Large intestine (tissue), 3 donors: ENCODE measurements at regions not wholly inside any gene's neighbourhood (a gene's known extent, or its start where the extent isn't known, plus 50 kb on each side); places are given as distances from the start of the nearest gene placed in this dataset.

Experiments used
- DNase-seq, 2 donors: peaks; one replicate each; pipeline versions ENCODE4 v3.0.0 to v3.0.0-alpha.2; 2013
- H3K27ac ChIP-seq: one replicate; pipeline ENCODE4 v1.5.1; 2013; ENCODE audit warnings: low read length
- H3K27me3 ChIP-seq: 2 replicates; pipeline ENCODE4 v1.6.1; 2013; ENCODE audit warnings: low read length; ENCODE audit not compliant: control insufficient read depth, insufficient read depth
- H3K36me3 ChIP-seq: 2 replicates; pipeline ENCODE4 v1.6.1; 2013; ENCODE audit warnings: low read length; ENCODE audit not compliant: control insufficient read depth, insufficient read depth
- H3K4me1 ChIP-seq: one replicate; pipeline ENCODE4 v1.6.1; 2013; ENCODE audit warnings: low read length; ENCODE audit not compliant: control insufficient read depth, insufficient read depth
- H3K4me3 ChIP-seq: one replicate; pipeline ENCODE4 v1.5.1; 2013; ENCODE audit warnings: low read length
- H3K9me3 ChIP-seq: one replicate; pipeline ENCODE4 v1.6.1; 2013; ENCODE audit warnings: mild to moderate bottlenecking, low read depth, low read length, moderate library complexity; ENCODE audit not compliant: control insufficient read depth
- WGBS: methylation state at CpG from one replicate; pipeline ENCODE4 v1.1.5; 2013; ENCODE audit warnings: low lambda C conversion rate; ENCODE audit not compliant: insufficient coverage; 5-methylcytosine and 5-hydroxymethylcytosine counted together

DNA sequence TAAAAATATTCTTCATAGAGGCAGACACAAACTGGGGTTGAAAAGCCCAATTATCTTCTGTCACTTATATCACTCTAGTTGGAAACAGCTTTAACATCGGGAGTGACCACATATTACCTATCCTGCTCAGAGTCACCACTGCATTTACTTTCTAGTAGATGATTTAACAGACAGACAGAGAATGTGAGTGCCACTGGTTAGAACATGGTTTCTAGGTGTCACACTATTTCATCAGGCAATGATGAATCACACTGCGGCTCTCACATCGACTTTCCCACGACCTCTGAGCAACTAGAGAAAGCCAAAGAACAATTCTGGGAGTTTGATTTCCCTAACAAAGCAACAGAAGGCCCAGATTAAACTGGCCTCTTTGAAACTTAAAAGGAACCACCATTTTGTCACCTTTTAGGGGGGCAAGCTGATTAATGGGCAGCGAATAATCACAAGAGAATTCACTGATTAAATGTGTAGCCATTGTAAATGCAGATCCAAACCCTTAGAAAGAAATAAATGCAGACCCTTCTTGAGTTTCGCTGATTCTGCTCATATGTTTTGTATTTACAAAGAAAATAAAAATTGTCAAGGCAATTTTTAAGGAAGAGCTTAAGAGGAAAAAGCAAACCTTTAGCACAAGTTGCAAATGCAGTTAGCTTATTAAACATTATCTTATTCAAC, 112.6 kb upstream of the KBTBD8 start:
- WGBS, result 42% methylated on average over 5 of the region's 6 CpGs
- no peak overlapping the region for H3K27ac ChIP-seq
- H3K4me1 ChIP-seq, result no peaks in the 10 kb centered on the region
- no peaks in the 10 kb centered on the region for H3K9me3 ChIP-seq
- no peaks in the 10 kb centered on the region for H3K27me3 ChIP-seq
- H3K4me3 ChIP-seq, result no peak overlapping the region
- DNase-seq, result no peak
- H3K36me3 ChIP-seq, result no peaks in the 10 kb centered on the region

GRCh38 chr3:66889750-66890494, 108.2 kb upstream of the KBTBD8 start:
- DNase-seq, result no peak
- Histone ChIP-seq H3K4me3 (no peak overlapping the region), H3K27me3 (no peaks in the 10 kb centered on the region), H3K4me1 (no peaks in the 10 kb centered on the region), H3K36me3 (no peaks in the 10 kb centered on the region), H3K9me3 (no peaks in the 10 kb centered on the region), H3K27ac (no peak overlapping the region)
- 100% methylated on average over 3 of the region's 11 CpGs for WGBS

DNA sequence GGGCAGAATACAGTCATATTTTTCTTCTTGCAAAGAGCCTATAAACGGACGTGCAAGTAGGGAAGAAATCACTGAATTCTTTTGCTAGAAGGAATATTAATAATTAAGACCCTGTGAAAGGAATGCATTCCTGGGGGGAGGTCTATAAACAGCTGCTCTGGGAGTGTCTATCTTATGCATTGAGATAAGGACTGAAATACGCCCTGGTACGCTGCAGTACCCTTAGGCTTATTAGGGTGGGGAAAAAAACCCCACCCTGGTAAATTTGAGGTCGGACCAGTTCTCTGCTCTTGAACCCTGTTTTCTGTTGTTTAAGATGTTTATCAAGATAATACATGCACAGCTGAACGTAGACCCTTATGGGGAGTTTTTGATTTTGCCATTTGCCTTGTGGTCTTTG, 100.0 kb upstream of the KBTBD8 start:
- DNase-seq, result no peak

DNA sequence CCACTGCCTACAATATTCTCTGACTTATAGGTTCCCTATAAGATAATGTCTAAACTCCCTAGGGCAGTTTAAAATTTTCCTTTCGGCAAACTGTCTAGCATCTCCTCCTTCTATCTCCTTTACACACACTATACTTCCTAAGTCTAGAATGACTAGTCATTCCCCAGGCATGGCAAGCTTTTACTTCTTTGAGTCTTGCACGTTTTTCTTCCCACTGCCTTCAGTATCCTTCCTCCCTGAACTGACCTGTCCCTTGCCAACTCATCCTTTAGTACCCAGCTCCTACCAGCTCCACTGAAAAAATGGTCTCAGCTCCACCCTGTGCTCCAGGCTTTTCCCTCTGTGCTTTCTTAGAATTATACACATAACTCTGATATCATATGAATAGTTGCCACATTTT, 93.8 kb upstream of the KBTBD8 start:
- H3K4me3 ChIP-seq, result no peak overlapping the region
- WGBS, result no CpG with 5 or more reads among the region's 2 CpGs

More for the DNA sequence above, 100.0 kb upstream of the KBTBD8 start:
- Histone ChIP-seq H3K4me1 (no peaks in the 10 kb centered on the region), H3K36me3 (no peaks in the 10 kb centered on the region), H3K9me3 (no peaks in the 10 kb centered on the region), H3K27me3 (no peaks in the 10 kb centered on the region), H3K27ac (no peak overlapping the region), H3K4me3 (no peak overlapping the region)
- WGBS, result no CpG with 5 or more reads among the region's 6 CpGs

GRCh38 chr3:66904831-66905493, 93.1 kb upstream of the KBTBD8 start:
- no peaks in the 10 kb centered on the region for H3K4me1 ChIP-seq
- no peaks in the 10 kb centered on the region for H3K36me3 ChIP-seq
- DNase-seq, result no peak
- H3K27ac ChIP-seq, result no peak overlapping the region
- H3K27me3 ChIP-seq, result no peaks in the 10 kb centered on the region
- H3K9me3 ChIP-seq, result no peaks in the 10 kb centered on the region
- no CpG with 5 or more reads among the region's 2 CpGs for WGBS
- H3K4me3 ChIP-seq, result no peak overlapping the region

More for the DNA sequence above, 93.8 kb upstream of the KBTBD8 start:
- no peaks in the 10 kb centered on the region for H3K4me1 ChIP-seq
- no peaks in the 10 kb centered on the region for H3K27me3 ChIP-seq
- no peaks in the 10 kb centered on the region for H3K9me3 ChIP-seq
- H3K27ac ChIP-seq, result no peak overlapping the region
- no peaks in the 10 kb centered on the region for H3K36me3 ChIP-seq
- DNase-seq, result no peak

DNA sequence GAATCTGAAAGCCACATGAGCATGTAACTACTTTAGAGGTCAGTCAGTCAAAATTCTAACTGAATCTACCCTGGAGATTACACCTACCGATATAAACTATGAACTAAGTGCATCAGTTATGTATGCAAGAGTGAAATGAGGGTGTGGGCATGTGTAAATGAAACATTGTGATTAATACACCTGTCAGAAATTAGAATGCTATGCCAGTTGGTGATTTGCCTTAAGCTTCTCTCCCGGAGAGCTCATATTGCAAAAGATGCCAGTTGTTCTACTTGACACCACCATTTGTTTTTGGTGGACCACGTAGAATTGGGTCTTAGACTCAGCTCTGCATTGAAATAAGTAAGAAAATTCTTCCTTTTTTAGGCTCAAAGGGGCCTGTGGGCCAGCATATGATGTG, 91.0 kb upstream of the KBTBD8 start:
- WGBS, result no CpG with 5 or more reads among the region's 3 CpGs
- Histone ChIP-seq H3K4me3 (no peak overlapping the region), H3K27me3 (no peaks in the 10 kb centered on the region), H3K27ac (no peak overlapping the region), H3K9me3 (no peaks in the 10 kb centered on the region), H3K36me3 (no peaks in the 10 kb centered on the region), H3K4me1 (no peaks in the 10 kb centered on the region)
- DNase-seq, result no peak

DNA sequence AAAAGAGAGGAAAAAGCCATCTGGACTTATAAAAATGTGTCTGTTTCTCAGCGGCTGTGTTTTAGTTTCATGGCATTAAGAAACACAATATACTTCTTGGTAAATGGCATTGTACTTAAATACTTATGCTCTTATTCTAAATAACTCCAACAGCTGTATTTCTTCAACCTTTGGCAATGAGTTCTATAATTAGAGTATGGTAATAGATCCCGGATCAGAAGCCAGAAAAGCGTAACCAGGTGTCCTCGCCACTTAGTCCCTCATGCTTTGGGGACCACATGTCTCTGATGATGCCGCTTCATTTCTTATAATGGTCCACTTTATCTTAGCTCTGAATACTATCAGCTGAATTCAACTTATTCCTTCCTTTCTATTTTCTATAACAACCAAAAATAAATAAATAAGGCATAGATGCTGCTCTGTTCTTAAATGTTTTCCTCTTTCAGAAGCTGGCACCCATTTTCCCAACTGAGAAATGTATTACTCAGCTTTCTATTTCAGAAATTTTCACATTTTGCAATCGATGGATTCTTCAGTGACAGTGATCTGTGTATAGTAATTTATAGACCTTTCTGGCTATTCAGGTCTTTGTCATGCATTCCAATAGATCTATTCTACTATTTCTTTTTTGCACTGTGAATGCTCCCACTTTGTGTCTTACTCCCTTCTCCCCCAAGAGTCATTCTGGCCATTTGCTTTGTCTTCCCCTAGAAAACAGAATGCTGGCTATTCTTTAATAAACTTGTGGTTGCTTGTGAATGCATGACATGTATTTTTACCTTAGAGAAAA, 87.6 kb upstream of the KBTBD8 start:
- no peaks in the 10 kb centered on the region for H3K4me1 ChIP-seq
- no peak overlapping the region for H3K4me3 ChIP-seq
- H3K27ac ChIP-seq, result no peak overlapping the region
- DNase-seq, result no peak
- no peaks in the 10 kb centered on the region for H3K27me3 ChIP-seq
- H3K9me3 ChIP-seq, result peaks cover 9% of the 10 kb centered on the region
- no peaks in the 10 kb centered on the region for H3K36me3 ChIP-seq
- WGBS, result 100% methylated on average over 2 of the region's 6 CpGs

GRCh38 chr3:66912306-66912705, 85.8 kb upstream of the KBTBD8 start:
- H3K27me3 ChIP-seq, result no peaks in the 10 kb centered on the region
- no peaks in the 10 kb centered on the region for H3K36me3 ChIP-seq
- H3K27ac ChIP-seq, result no peak overlapping the region
- no peaks in the 10 kb centered on the region for H3K4me1 ChIP-seq
- no peak for DNase-seq
- H3K9me3 ChIP-seq, result peaks cover 9% of the 10 kb centered on the region
- H3K4me3 ChIP-seq, result no peak overlapping the region

GRCh38 chr3:66922058-66922457, 76.0 kb upstream of the KBTBD8 start:
- Histone ChIP-seq H3K27ac (no peak overlapping the region), H3K9me3 (no peaks in the 10 kb centered on the region), H3K4me3 (no peak overlapping the region), H3K27me3 (no peaks in the 10 kb centered on the region), H3K36me3 (no peaks in the 10 kb centered on the region), H3K4me1 (no peaks in the 10 kb centered on the region)
- WGBS, result 80% methylated on average over 1 of the region's 2 CpGs
- no peak for DNase-seq

DNA sequence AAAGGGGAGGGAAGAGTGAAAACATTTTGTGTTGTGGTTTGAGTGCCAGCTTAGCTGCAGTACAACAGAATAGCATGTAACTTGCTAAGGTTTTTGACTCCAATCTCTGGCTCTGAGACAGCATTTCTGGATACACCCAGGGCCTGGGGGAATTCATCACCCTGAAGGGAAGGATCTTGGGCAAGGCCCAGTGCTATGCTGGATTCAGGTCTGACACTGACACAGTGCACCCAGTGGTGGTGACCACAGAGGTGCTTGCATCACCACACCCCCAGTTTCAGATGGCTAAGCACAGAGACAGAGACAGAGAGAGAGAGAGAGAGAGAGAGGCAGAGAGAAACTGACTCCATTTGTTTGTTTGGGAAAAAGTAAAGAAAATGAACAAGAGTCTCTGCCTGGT, 74.1 kb upstream of the KBTBD8 start:
- Histone ChIP-seq H3K9me3 (no peaks in the 10 kb centered on the region), H3K27ac (no peak overlapping the region), H3K27me3 (no peaks in the 10 kb centered on the region), H3K4me3 (no peak overlapping the region), H3K4me1 (no peaks in the 10 kb centered on the region), H3K36me3 (no peaks in the 10 kb centered on the region)
- no peak for DNase-seq
